LNCaP clone FGC (cell line): ENCODE measurements at regions not wholly inside any gene's neighbourhood (a gene's known extent, or its start where the extent isn't known, plus 50 kb on each side); places are given as distances from the start of the nearest gene placed in this dataset.

ENCODE experiments used
- DNase-seq: peaks from one replicate; pipeline ENCODE4 v3.0.0-alpha.2; 2011; ENCODE audit warnings: low read depth
- H3K4me3 ChIP-seq: 2 replicates; pipeline ENCODE4 v1.5.1; 2011; ENCODE audit warnings: mild to moderate bottlenecking, low read depth, low read length, control low read depth
- CTCF ChIP-seq: IDR thresholded peaks from 2 replicates; pipeline ENCODE4 v1.5.1; 2012; ENCODE audit warnings: mild to moderate bottlenecking; ENCODE audit not compliant: control insufficient read depth, insufficient read depth; ENCODE audit errors: extremely low read depth

- DNase-seq: peak; percentile 17
- TF ChIP-seq CTCF: no peak
- no peak overlapping the region for H3K4me3 ChIP-seq
Measured at GRCh38 chr6:167426651-167427050, 101.8 kb downstream of the TTLL2 start.

GRCh38 chr6:167428664-167429333, 103.9 kb downstream of the TTLL2 start:
- no peak overlapping the region for H3K4me3 ChIP-seq
- no peak for TF ChIP-seq CTCF
- no peak for DNase-seq

- no peak for DNase-seq
- no peak overlapping the region for H3K4me3 ChIP-seq
- TF ChIP-seq CTCF: no peak
Measured at GRCh38 chr6:167429353-167429752, 104.5 kb downstream of the TTLL2 start.

- H3K4me3 ChIP-seq: no peak overlapping the region
- TF ChIP-seq CTCF: no peak
- no peak for DNase-seq
Measured at GRCh38 chr6:167435209-167435728, 110.4 kb downstream of the TTLL2 start.

GRCh38 chr6:167437888-167438484, 113.1 kb downstream of the TTLL2 start:
- no peak for TF ChIP-seq CTCF
- H3K4me3 ChIP-seq: no peak overlapping the region
- DNase-seq: no peak

- TF ChIP-seq CTCF: no peak
- no peak overlapping the region for H3K4me3 ChIP-seq
- no peak for DNase-seq
Measured at GRCh38 chr6:167441715-167442206, 116.9 kb downstream of the TTLL2 start.
